ENCODE measurements at regions not wholly inside any gene's neighbourhood (a gene's known extent, or its start where the extent isn't known, plus 50 kb on each side); places are given as distances from the start of the nearest gene placed in this dataset.
A peak's percentile ranks its signal among the peaks of the same experiment; 100 is the strongest.

DNA sequence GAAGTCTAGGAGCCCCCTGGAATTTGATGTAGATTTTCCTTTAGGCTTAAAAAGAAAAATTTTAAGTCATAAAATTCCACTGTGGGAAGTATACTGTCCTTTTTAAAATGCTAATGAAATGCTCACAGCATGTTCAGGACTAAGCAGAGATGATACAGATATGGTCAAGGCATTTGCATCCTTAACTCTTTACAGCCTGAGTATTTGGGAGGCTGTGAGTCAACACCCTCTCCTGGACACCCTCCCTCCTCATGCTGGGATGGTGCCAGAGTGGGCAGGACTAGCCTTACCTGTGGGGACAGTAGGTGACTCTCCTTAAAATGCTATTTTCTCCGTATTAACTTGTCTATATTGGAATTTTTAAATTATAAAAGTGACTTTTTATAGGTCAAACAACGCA lies 197.4 kb upstream of the ELL2 start:
- peaks cover 3% of the 10 kb centered on the region for H3K27me3 Mint-ChIP-seq (ENCODE audit: low read depth, poor library complexity)
- peaks cover 8% of the 10 kb centered on the region for H3K9me3 Mint-ChIP-seq
- no peaks in the 10 kb centered on the region for H3K4me1 Mint-ChIP-seq
- no peak overlapping the region for H3K4me3 Mint-ChIP-seq
- TF ChIP-seq, protein P1, sequence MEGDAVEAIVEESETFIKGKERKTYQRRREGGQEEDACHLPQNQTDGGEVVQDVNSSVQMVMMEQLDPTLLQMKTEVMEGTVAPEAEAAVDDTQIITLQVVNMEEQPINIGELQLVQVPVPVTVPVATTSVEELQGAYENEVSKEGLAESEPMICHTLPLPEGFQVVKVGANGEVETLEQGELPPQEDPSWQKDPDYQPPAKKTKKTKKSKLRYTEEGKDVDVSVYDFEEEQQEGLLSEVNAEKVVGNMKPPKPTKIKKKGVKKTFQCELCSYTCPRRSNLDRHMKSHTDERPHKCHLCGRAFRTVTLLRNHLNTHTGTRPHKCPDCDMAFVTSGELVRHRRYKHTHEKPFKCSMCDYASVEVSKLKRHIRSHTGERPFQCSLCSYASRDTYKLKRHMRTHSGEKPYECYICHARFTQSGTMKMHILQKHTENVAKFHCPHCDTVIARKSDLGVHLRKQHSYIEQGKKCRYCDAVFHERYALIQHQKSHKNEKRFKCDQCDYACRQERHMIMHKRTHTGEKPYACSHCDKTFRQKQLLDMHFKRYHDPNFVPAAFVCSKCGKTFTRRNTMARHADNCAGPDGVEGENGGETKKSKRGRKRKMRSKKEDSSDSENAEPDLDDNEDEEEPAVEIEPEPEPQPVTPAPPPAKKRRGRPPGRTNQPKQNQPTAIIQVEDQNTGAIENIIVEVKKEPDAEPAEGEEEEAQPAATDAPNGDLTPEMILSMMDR (IDR thresholded peaks at IDR 0.05), result no peak
- no peak for DNase-seq
- no peak overlapping the region for H3K27ac Mint-ChIP-seq
- H3K36me3 Mint-ChIP-seq (ENCODE audit: low read depth), result peaks cover 5% of the 10 kb centered on the region

DNA sequence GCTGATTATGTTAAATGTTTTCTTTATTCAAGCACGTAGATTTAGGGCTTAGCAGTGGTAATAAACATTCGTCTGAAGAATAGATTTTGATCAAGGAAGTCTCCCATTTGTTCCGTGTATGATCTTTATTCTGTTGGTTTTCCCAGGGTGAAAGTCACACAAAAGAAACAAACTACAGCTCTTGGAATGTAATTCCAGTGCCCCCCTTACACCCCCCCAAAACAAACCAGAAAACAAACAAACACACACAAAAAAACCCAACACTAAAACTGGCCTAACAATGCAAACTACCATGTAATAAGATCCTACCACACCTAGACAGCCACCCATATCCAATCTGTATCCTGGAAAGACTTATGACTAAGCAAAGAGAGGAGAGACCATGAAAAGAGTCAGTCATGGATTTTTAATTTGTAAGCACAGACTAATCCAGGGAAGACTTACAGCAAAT lies 196.2 kb upstream of the ELL2 start:
- no peaks in the 10 kb centered on the region for H3K4me1 Mint-ChIP-seq
- no peak overlapping the region for H3K27ac Mint-ChIP-seq
- H3K36me3 Mint-ChIP-seq (ENCODE audit: low read depth), result peaks cover 5% of the 10 kb centered on the region
- DNase-seq, result no peak
- H3K27me3 Mint-ChIP-seq (ENCODE audit: low read depth, poor library complexity), result peaks cover 3% of the 10 kb centered on the region
- TF ChIP-seq, protein P1 (IDR thresholded peaks at IDR 0.05), result no peak
- peaks cover 8% of the 10 kb centered on the region for H3K9me3 Mint-ChIP-seq
- no peak overlapping the region for H3K4me3 Mint-ChIP-seq

DNA sequence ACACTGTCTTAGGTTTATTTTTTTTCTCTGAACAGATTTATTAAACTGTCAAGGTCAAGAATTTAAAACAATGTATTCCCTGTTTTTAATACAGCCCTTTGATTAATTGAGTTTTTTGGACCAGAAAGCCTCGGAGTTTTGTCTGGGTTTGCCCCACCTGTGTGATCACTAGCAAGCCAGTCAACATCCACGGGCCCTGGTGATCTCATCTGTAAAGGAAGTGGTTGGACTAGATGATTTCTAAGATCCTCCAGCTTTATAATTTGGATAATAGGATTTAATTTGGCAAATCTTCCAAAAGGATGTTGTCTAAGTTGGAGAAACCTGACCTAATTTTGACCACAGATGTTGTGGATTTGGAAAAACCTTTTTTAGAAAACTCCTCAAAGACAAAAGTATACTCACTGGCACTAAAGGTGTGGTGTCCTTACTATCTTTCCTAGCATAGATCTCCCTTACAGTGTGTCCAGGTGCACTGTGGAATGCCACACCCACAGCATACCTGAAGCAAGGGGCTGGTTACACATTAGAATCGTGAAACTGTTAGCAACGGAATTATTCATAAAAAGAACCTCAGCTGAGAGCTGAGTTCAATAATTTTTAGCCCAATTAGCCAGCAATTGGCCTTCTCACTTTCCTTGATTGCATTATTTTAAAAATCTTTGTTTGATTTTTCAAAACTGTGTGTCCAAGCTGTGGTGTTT lies 195.6 kb upstream of the ELL2 start:
- TF ChIP-seq, protein P1 (IDR thresholded peaks at IDR 0.05), result no peak
- no peaks in the 10 kb centered on the region for H3K27me3 Mint-ChIP-seq (ENCODE audit: low read depth, poor library complexity)
- H3K9me3 Mint-ChIP-seq, result peaks cover 8% of the 10 kb centered on the region
- H3K27ac Mint-ChIP-seq, result no peak overlapping the region
- no peak for DNase-seq
- no peak overlapping the region for H3K4me3 Mint-ChIP-seq
- H3K36me3 Mint-ChIP-seq (ENCODE audit: low read depth), result peaks cover 5% of the 10 kb centered on the region
- no peaks in the 10 kb centered on the region for H3K4me1 Mint-ChIP-seq

DNA sequence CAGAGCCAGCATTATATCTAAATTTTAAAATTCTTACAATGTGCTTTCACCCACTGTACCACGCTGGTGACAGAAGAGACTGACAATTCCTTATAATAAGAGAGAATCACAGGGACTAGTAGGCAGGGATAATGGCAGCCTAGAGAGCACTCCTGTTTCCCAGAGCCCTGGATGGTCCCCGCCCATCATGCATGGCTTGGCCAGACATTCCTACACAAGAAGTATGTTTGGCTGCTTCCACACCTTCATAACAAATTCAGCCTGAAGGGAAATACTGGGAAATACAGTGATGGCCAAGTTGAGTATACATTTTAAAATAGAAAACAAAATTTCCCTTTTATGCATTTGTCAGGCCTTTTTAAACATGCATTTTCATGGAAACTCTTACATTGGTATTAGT lies 193.5 kb upstream of the ELL2 start:
- H3K4me3 Mint-ChIP-seq, result no peak overlapping the region
- TF ChIP-seq, protein P1 (IDR thresholded peaks at IDR 0.05), result no peak
- no peak overlapping the region for H3K27ac Mint-ChIP-seq
- peaks cover 7% of the 10 kb centered on the region for H3K9me3 Mint-ChIP-seq
- no peak for DNase-seq
- H3K27me3 Mint-ChIP-seq (ENCODE audit: low read depth, poor library complexity), result no peaks in the 10 kb centered on the region
- peaks cover 11% of the 10 kb centered on the region for H3K4me1 Mint-ChIP-seq
- peaks cover 5% of the 10 kb centered on the region for H3K36me3 Mint-ChIP-seq (ENCODE audit: low read depth)

DNA sequence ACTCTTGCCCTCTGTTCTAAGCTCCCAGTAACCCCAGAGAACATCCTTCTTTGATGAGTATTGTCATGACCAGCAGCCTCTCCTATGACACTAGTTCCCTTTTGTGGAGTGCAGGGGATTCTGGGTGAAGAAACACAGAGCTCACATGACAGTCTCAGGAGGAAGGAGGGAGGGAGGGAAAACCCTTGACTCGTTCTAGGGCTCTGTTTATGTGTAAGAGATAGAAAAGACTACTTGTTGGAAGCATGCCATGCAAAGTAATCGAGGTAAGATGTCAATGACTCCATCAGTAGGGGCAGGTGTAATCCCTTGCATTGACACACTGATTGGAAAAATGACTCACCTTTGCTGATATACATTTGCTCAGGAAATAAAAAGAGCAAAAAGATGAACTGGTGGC lies 190.2 kb upstream of the ELL2 start:
- Mint-ChIP-seq H3K9me3 (no peaks in the 10 kb centered on the region), H3K4me3 (no peak overlapping the region), H3K4me1 (peaks cover 29% of the 10 kb centered on the region), H3K27me3 (ENCODE audit: low read depth, poor library complexity) (no peaks in the 10 kb centered on the region), H3K27ac (peak overlapping the region; percentile 54), H3K36me3 (ENCODE audit: low read depth) (no peaks in the 10 kb centered on the region)
- DNase-seq, result no peak
- TF ChIP-seq, protein P1 (IDR thresholded peaks at IDR 0.05), result no peak

DNA sequence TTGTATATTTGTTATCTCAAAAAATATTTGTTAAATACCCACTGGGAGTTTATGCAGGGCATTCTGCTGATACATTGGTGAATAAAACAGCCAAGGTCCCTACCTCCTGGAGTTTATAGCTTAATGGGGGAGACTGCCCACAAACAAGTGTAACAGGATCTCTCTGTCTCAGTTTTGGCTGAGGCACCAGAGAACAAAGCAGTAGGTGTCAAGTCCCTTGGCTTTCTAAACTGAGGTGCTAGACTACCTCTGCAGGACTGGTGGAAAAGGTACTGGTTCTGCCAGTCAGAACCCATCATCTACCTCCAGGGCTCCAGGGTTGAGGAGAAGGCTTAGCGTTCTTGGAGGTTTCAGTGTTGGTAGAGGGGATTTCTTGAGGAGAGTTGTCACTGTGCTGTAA lies 188.4 kb upstream of the ELL2 start:
- Mint-ChIP-seq H3K9me3 (no peaks in the 10 kb centered on the region), H3K27ac (peak overlapping the region; percentile 85)

More for the DNA sequence above, 188.4 kb upstream of the ELL2 start:
- Mint-ChIP-seq H3K36me3 (ENCODE audit: low read depth) (no peaks in the 10 kb centered on the region), H3K4me1 (peaks cover 29% of the 10 kb centered on the region), H3K27me3 (ENCODE audit: low read depth, poor library complexity) (peaks cover 2% of the 10 kb centered on the region), H3K4me3 (no peak overlapping the region)
- TF ChIP-seq, protein P1 (IDR thresholded peaks at IDR 0.05), result no peak
- no peak for DNase-seq
